ENCODE measurements at regions not wholly inside any gene's neighbourhood (a gene's known extent, or its start where the extent isn't known, plus 50 kb on each side); places are given as distances from the start of the nearest gene placed in this dataset.

DNA sequence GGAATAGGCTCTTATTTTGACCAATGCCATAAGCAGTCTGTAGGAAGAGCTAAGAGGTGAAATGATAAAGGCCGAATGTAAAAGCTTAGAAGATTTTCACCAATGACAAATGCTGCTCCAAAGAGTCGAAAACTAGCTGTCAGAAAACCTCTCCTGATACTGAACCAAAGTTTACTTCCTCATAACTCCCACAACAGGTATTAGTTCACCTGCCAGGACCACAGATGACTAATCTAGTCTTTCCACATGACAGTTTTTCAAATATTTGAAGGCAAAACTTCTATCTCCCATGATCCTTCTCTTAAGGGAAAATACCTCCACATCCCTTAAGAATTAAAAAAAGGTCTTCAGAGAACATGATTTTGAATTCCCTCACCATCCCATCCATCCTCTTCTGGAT is 473.2 kb upstream of the SPHKAP start:
- intact Hi-C loops (cut with DNase I), result no loop called here
- Histone ChIP-seq H3K4me1 (no peaks in the 10 kb centered on the region), H3K4me3 (replicated peaks in 1 of 3) (no peak overlapping the region), H3K27me3 (no peaks in the 10 kb centered on the region), H3K36me3 (no peaks in the 10 kb centered on the region), H3K27ac (no peak overlapping the region), H3K9me3 (no peaks in the 10 kb centered on the region)
- no peak for DNase-seq
- TF ChIP-seq POLR2A (IDR thresholded peaks at IDR 0.05), result no peak
- TF ChIP-seq, protein P1, sequence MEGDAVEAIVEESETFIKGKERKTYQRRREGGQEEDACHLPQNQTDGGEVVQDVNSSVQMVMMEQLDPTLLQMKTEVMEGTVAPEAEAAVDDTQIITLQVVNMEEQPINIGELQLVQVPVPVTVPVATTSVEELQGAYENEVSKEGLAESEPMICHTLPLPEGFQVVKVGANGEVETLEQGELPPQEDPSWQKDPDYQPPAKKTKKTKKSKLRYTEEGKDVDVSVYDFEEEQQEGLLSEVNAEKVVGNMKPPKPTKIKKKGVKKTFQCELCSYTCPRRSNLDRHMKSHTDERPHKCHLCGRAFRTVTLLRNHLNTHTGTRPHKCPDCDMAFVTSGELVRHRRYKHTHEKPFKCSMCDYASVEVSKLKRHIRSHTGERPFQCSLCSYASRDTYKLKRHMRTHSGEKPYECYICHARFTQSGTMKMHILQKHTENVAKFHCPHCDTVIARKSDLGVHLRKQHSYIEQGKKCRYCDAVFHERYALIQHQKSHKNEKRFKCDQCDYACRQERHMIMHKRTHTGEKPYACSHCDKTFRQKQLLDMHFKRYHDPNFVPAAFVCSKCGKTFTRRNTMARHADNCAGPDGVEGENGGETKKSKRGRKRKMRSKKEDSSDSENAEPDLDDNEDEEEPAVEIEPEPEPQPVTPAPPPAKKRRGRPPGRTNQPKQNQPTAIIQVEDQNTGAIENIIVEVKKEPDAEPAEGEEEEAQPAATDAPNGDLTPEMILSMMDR (IDR thresholded peaks at IDR 0.05), result no peak
- WGBS, 2 donors, result 82 to 89% methylated on average over 2 of the region's 2 CpGs

DNA sequence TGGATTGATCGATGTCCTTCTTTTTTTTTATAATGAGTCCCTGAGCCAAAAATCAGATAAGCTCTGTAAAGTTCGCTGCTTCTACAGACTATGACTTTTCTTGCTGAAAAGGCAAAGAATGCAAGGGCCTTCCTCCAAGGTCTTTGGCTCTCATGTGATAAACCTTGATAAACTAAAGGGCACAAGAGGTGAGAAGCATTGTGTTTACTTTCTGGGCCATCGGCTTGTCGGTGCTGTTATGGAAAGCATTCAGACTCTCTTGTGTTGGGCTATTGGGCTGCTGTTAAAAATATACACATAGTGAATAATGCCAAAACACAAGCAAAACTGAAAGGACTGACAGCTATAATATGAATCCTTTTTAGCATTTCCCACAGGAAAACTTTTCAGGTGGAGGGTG is 472.4 kb upstream of the SPHKAP start:
- Histone ChIP-seq H3K27me3 (no peaks in the 10 kb centered on the region), H3K27ac (no peak overlapping the region), H3K4me1 (no peaks in the 10 kb centered on the region), H3K9me3 (no peaks in the 10 kb centered on the region), H3K36me3 (no peaks in the 10 kb centered on the region), H3K4me3 (replicated peaks in 1 of 3) (no peak overlapping the region)
- intact Hi-C loops (cut with DNase I), result no loop called here
- 64 to 71% methylated on average over 4 of the region's 4 CpGs for WGBS, 2 donors
- TF ChIP-seq POLR2A (IDR thresholded peaks at IDR 0.05), result no peak
- TF ChIP-seq, protein P1 (IDR thresholded peaks at IDR 0.05), result no peak
- DNase-seq, result no peak

DNA sequence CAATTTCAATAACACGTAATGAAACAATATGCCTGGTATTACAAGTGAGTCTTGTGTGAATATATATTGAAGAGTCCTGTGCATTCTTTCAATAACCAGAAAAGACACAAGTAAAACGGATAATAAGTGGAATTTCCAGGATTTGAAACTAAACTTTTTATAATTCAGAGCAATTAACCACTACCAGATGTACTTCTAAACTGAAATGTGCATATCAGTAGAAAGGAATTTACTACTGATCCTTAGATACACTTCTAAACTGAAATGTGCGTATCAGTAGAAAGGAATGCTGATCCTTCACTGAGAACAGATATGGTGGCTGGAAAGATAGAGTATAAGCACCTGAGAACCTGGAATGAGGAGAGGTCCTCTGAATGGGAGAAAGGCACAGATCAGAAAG is 470.9 kb upstream of the SPHKAP start:
- H3K27ac ChIP-seq, result no peak overlapping the region
- TF ChIP-seq, protein P1 (IDR thresholded peaks at IDR 0.05), result no peak
- no peak for TF ChIP-seq POLR2A (IDR thresholded peaks at IDR 0.05)
- WGBS, 2 donors, result 58 to 82% methylated on average over 3 of the region's 3 CpGs
- no peaks in the 10 kb centered on the region for H3K4me1 ChIP-seq
- no peaks in the 10 kb centered on the region for H3K27me3 ChIP-seq
- no peak overlapping the region for H3K4me3 ChIP-seq (replicated peaks in 1 of 3)
- no peak for DNase-seq
- intact Hi-C loops (cut with DNase I), result no loop called here
- no peaks in the 10 kb centered on the region for H3K36me3 ChIP-seq
- no peaks in the 10 kb centered on the region for H3K9me3 ChIP-seq

DNA sequence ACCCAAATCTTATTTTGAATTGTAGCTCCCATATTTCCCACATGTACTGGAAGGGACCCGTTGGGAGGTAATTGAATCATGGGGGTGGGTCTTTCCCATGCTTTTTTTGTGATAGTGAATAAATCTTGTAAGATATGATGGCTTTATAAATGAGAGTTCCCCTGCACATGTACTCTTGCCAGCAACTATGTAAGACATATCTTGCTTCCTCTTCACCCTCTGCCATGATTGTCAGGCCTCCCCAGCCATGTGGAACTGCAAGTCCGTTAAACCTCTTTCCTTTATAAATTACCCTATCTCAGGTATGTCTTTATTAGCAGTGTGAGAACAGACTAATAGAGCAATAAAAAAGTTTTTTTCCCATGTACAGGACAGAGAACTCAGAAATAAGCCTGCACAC is 468.4 kb upstream of the SPHKAP start:
- 48 to 62% methylated on average over 2 of the region's 2 CpGs for WGBS, 2 donors
- no peak for DNase-seq
- no peaks in the 10 kb centered on the region for H3K36me3 ChIP-seq
- no peaks in the 10 kb centered on the region for H3K27me3 ChIP-seq
- TF ChIP-seq POLR2A (IDR thresholded peaks at IDR 0.05), result no peak
- TF ChIP-seq, protein P1 (IDR thresholded peaks at IDR 0.05), result no peak
- intact Hi-C loops (cut with DNase I), result no loop called here
- no peaks in the 10 kb centered on the region for H3K4me1 ChIP-seq
- H3K4me3 ChIP-seq (replicated peaks in 1 of 3), result no peak overlapping the region
- no peak overlapping the region for H3K27ac ChIP-seq
- no peaks in the 10 kb centered on the region for H3K9me3 ChIP-seq

DNA sequence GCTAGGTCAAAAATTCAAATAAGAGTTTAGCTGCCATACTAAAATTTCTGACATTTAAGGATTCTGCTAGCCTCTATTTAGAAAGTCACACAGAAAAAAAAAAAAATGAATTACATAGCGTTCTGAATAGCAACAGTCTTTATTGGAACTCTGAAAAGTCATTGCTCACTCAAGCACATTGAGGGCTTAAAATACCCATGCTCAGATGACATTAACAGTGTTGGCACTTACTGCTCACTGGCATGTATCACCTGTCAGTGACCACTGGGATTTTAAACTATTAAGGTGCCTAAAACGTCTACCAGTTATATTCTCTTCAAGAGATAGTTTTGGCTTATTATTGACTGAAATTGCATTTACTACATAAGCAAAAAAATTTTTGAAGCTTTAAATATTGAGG is 468.0 kb upstream of the SPHKAP start:
- Histone ChIP-seq H3K9me3 (no peaks in the 10 kb centered on the region), H3K4me1 (no peaks in the 10 kb centered on the region), H3K36me3 (no peaks in the 10 kb centered on the region), H3K27ac (no peak overlapping the region), H3K4me3 (replicated peaks in 1 of 3) (no peak overlapping the region), H3K27me3 (no peaks in the 10 kb centered on the region)
- WGBS, 2 donors, result 17 to 26% methylated on average over 2 of the region's 2 CpGs
- intact Hi-C loops (cut with DNase I), result no loop called here
- TF ChIP-seq, protein P1 (IDR thresholded peaks at IDR 0.05), result no peak
- no peak for TF ChIP-seq POLR2A (IDR thresholded peaks at IDR 0.05)
- peak in 1 of 2 donors; percentile 1 for DNase-seq

Measured in thyroid gland (tissue), 4 donors.